IMR-90 (cell line): ENCODE measurements at regions not wholly inside any gene's neighbourhood (a gene's known extent, or its start where the extent isn't known, plus 50 kb on each side); places are given as distances from the start of the nearest gene placed in this dataset.

ENCODE experiments used
- ATAC-seq: fragments of 200-7000 bp; cut with Tn5 transposase; 2 replicates; pipeline ENCODE4 v1.9.1; 2020; ENCODE audit warnings: low read depth, mild to moderate bottlenecking, moderate library complexity
- BruUV-seq: library from RNA; stranded (reverse); fragments of 400-500 nt; replicated peaks from 2 replicates; lab custom pipeline; 2021; lab: Mats Ljungman, UMichigan
- CTCF ChIA-PET: fragments of 300-600 bp; formaldehyde crosslinking; extraction: SDS; loops from one replicate; lab custom pipeline; 2021; ENCODE audit warnings: antibody characterized with exemption; lab: Yijun Ruan, JAX
- POLR2A ChIA-PET: fragments of 300-600 bp; sonication (Branson Sonifier 250); formaldehyde crosslinking; loops from one replicate; lab custom pipeline; 2022; ENCODE audit warnings: antibody characterized with exemption; ENCODE audit not compliant: unreplicated experiment; lab: Charles Lee
- DNase-seq: peaks from one replicate; pipeline ENCODE4 v3.0.0; 2013
- H2AFZ ChIP-seq: replicated peaks from 2 replicates; pipeline ENCODE3; 2013; ENCODE audit warnings: low read length, mild to moderate bottlenecking; ENCODE audit not compliant: poor library complexity
- H2AK5ac ChIP-seq: 2 replicates; pipeline ENCODE4 v1.6.1; 2013; ENCODE audit warnings: low read depth, low read length, inconsistent platforms
- H2AK9ac ChIP-seq: replicated peaks from 2 replicates; pipeline ENCODE3; 2013; ENCODE audit warnings: mild to moderate bottlenecking, low read depth, low read length, moderate library complexity; ENCODE audit not compliant: poor library complexity
- H2BK120ac ChIP-seq: 2 replicates; pipeline ENCODE4 v1.6.1; 2013; ENCODE audit warnings: low read depth, low read length, inconsistent platforms
- H2BK15ac ChIP-seq: 3 replicates; pipeline ENCODE4 v1.6.1; 2013; ENCODE audit warnings: low read depth, low read length, inconsistent platforms
- H2BK20ac ChIP-seq: 2 replicates; pipeline ENCODE4 v1.6.1; 2013; ENCODE audit warnings: low read depth, mild to moderate bottlenecking, inconsistent platforms, low read length, moderate library complexity
- H2BK5ac ChIP-seq: 2 replicates; pipeline ENCODE4 v1.6.1; 2013; ENCODE audit warnings: mild to moderate bottlenecking, low read depth, low read length, inconsistent platforms; ENCODE audit not compliant: poor library complexity, severe bottlenecking
- H3K14ac ChIP-seq: replicated peaks from 2 replicates; pipeline ENCODE4 v1.6.1; 2013; ENCODE audit warnings: low read depth, low read length, inconsistent platforms
- H3K18ac ChIP-seq: 2 replicates; pipeline ENCODE4 v1.6.1; 2013; ENCODE audit warnings: low read depth, low read length, control low read depth
- H3K23ac ChIP-seq: 2 replicates; pipeline ENCODE4 v1.6.1; 2013; ENCODE audit warnings: low read depth, low read length, inconsistent platforms
- H3K27ac ChIP-seq: 2 replicates; pipeline ENCODE4 v1.5.1; 2013; ENCODE audit warnings: mild to moderate bottlenecking, control low read depth, low read length; ENCODE audit not compliant: insufficient read depth
- H3K27me3 ChIP-seq: 2 replicates; pipeline ENCODE4 v1.6.1; 2013; ENCODE audit warnings: low read length; ENCODE audit not compliant: control insufficient read depth, insufficient read depth
- H3K36me3 ChIP-seq: 2 replicates; pipeline ENCODE4 v1.6.1; 2013; ENCODE audit warnings: low read length, mixed read lengths; ENCODE audit not compliant: control insufficient read depth, insufficient read depth
- H3K4ac ChIP-seq: 2 replicates; pipeline ENCODE4 v1.6.1; 2013; ENCODE audit warnings: low read depth, low read length, inconsistent platforms
- H3K4me1 ChIP-seq: 2 replicates; pipeline ENCODE4 v1.6.1; 2013; ENCODE audit warnings: low read length, mixed read lengths; ENCODE audit not compliant: control insufficient read depth, insufficient read depth
- H3K4me2 ChIP-seq: 2 replicates; pipeline ENCODE4 v1.6.1; 2013; ENCODE audit warnings: low read depth, mild to moderate bottlenecking, control low read depth, low read length, moderate library complexity
- H3K4me3 ChIP-seq: 2 replicates; pipeline ENCODE4 v1.5.1; 2013; ENCODE audit warnings: low read depth, mild to moderate bottlenecking, control low read depth, low read length, moderate library complexity; ENCODE audit not compliant: insufficient read depth
- H3K56ac ChIP-seq: 2 replicates; pipeline ENCODE4 v1.6.1; 2013; ENCODE audit warnings: low read length, inconsistent platforms; ENCODE audit not compliant: insufficient read depth; ENCODE audit errors: extremely low read depth
- H3K79me1 ChIP-seq, 2 experiments: 2 replicates each; pipeline ENCODE4 v1.6.1; 2013; ENCODE audit warnings: low read length in 2 of 2, inconsistent platforms in 1 of 2, low read depth in 1 of 2
- H3K9ac ChIP-seq: 2 replicates; pipeline ENCODE4 v1.6.1; 2013; ENCODE audit warnings: low read depth, low read length, control low read depth
- H3K9me1 ChIP-seq: 2 replicates; pipeline ENCODE4 v1.6.1; 2013; ENCODE audit warnings: low read length, inconsistent platforms; ENCODE audit not compliant: insufficient read depth
- H3K9me3 ChIP-seq: 2 replicates; pipeline ENCODE4 v1.6.1; 2013; ENCODE audit warnings: low read length; ENCODE audit not compliant: control insufficient read depth, insufficient read depth
- H4K20me1 ChIP-seq: 2 replicates; pipeline ENCODE4 v1.6.1; 2013; ENCODE audit warnings: low read length, inconsistent platforms; ENCODE audit not compliant: insufficient read depth
- H4K5ac ChIP-seq: 2 replicates; pipeline ENCODE4 v1.6.1; 2013; ENCODE audit warnings: mild to moderate bottlenecking, low read depth, low read length, control low read depth
- H4K8ac ChIP-seq, 2 experiments: 2 replicates each; pipeline ENCODE4 v1.6.1; 2013; ENCODE audit warnings: low read depth in 2 of 2, low read length in 2 of 2, control low read depth in 1 of 2, inconsistent platforms in 1 of 2
- H4K91ac ChIP-seq: 2 replicates; pipeline ENCODE4 v1.6.1; 2013; ENCODE audit warnings: low read depth, low read length, inconsistent platforms; ENCODE audit not compliant: insufficient read depth
- BHLHE40 ChIP-seq: fragments of 150-350 bp; IDR thresholded peaks from 2 replicates; pipeline ENCODE4 v1.6.1; 2016; ENCODE audit warnings: mild to moderate bottlenecking, low read depth, low read length
- MAZ ChIP-seq: IDR thresholded peaks from 2 replicates; pipeline ENCODE4 v1.6.1; 2012; ENCODE audit warnings: low read depth, mild to moderate bottlenecking, low read length, improper control_type of control experiment, moderate library complexity, borderline replicate concordance
- MXI1 ChIP-seq: IDR thresholded peaks from 2 replicates; pipeline ENCODE4 v1.6.1; 2012; ENCODE audit warnings: low read depth, mild to moderate bottlenecking, low read length, moderate library complexity, borderline replicate concordance
- RAD21 ChIP-seq: IDR thresholded peaks from 2 replicates; pipeline ENCODE4 v1.6.1; 2012; ENCODE audit warnings: low read length, improper control_type of control experiment
- RCOR1 ChIP-seq: IDR thresholded peaks from 2 replicates; pipeline ENCODE4 v1.6.1; 2012; ENCODE audit warnings: mild to moderate bottlenecking, low read length, improper control_type of control experiment; ENCODE audit not compliant: insufficient replicate concordance
- WGBS, 2 experiments: methylation state at CpG; one replicate each; pipeline versions ENCODE4 v1.1.5 to v1.1.7; 2013; ENCODE audit warnings: missing lambda C conversion rate in 2 of 2; ENCODE audit not compliant: insufficient read length in 1 of 2; ENCODE audit errors: extremely low coverage in 2 of 2; 5-methylcytosine and 5-hydroxymethylcytosine counted together
- dilution Hi-C: fragments of 300-500 bp; cut with HindIII; formaldehyde crosslinking; loops from one replicate; pipeline ENCODE4 v1.14.3; 2018; ENCODE audit warnings: low sequenced_read_pairs; ENCODE audit not compliant: unreplicated experiment
- in situ Hi-C: fragments of 300-500 bp; cut with MboI; formaldehyde crosslinking; loops from 3 replicates; pipeline ENCODE4 v1.14.3; 2019; ENCODE audit warnings: low sequenced_read_pairs, inconsistent platforms, mixed read lengths
- intact Hi-C: fragments of 100-400 bp; cut with micrococcal nuclease; formaldehyde crosslinking; loops from 2 replicates; pipeline ENCODE4 v1.10.0; 2022
- TF ChIP-seq, protein P1 (sequence below): fragments of 150-350 bp; IDR thresholded peaks from 2 replicates; pipeline ENCODE4 v1.6.1; 2017; ENCODE audit warnings: mild to moderate bottlenecking, antibody characterized with exemption, low read length, low read depth

DNA sequence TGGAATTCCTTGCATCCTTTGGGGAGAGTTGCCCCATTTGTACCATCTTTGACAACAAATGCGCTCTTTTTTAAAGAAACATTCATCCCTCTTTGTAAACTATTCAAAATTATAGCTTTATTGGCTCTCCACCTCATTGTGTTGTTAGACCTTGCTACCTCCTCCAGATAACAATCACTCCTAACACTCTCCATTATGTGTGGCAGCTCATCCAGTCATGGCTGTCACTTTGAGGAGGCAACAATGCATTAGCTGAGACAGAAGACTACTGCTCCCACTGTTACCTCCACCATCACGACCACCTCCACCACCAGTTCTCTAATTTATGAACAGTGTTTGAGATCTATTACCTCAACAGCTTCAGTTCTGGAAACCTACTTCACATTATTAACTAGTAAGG, 339.1 kb downstream of the FRK start:
- BruUV-seq, result no TSS peak
- H2AK9ac ChIP-seq, result no peak overlapping the region
- no peak overlapping the region for H3K18ac ChIP-seq
- no peaks in the 10 kb centered on the region for H4K20me1 ChIP-seq
- H3K4me2 ChIP-seq, result no peak overlapping the region
- TF ChIP-seq BHLHE40 (no peak), RCOR1 (no peak), RAD21 (no peak), MXI1 (no peak), MAZ (no peak)
- TF ChIP-seq, protein P1, sequence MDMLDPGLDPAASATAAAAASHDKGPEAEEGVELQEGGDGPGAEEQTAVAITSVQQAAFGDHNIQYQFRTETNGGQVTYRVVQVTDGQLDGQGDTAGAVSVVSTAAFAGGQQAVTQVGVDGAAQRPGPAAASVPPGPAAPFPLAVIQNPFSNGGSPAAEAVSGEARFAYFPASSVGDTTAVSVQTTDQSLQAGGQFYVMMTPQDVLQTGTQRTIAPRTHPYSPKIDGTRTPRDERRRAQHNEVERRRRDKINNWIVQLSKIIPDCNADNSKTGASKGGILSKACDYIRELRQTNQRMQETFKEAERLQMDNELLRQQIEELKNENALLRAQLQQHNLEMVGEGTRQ, result no peak
- H3K23ac ChIP-seq, result no peak overlapping the region
- H4K8ac ChIP-seq, result no peak overlapping the region
- H3K14ac ChIP-seq, result no peak overlapping the region
- H2BK20ac ChIP-seq, result no peak overlapping the region
- no peak overlapping the region for H4K91ac ChIP-seq
- no peaks in the 10 kb centered on the region for H3K9me1 ChIP-seq
- in situ Hi-C loops (no loop called here), dilution Hi-C loops (no loop called here), intact Hi-C loops (no loop called here)
- H3K4ac ChIP-seq, result no peak overlapping the region
- H2BK15ac ChIP-seq, result no peak overlapping the region
- H3K79me1 ChIP-seq, result no peaks in the 10 kb centered on the region
- H3K4me1 ChIP-seq, result no peaks in the 10 kb centered on the region
- ATAC-seq, result no peak
- WGBS, 2 experiments, result no CpG with 5 or more reads among the region's 2 CpGs
- H3K27me3 ChIP-seq, result no peaks in the 10 kb centered on the region
- no peak overlapping the region for H4K5ac ChIP-seq
- no peak for DNase-seq
- CTCF ChIA-PET, result no interaction called here
- H2AFZ ChIP-seq, result no peak overlapping the region
- no peak overlapping the region for H3K9ac ChIP-seq
- H3K56ac ChIP-seq, result no peak overlapping the region
- H3K9me3 ChIP-seq, result no peaks in the 10 kb centered on the region
- H2AK5ac ChIP-seq, result no peak overlapping the region
- H3K4me3 ChIP-seq, result no peak overlapping the region
- POLR2A ChIA-PET, result no interaction called here
- H3K36me3 ChIP-seq, result no peaks in the 10 kb centered on the region
- H3K27ac ChIP-seq, result no peak overlapping the region
- H2BK120ac ChIP-seq, result no peak overlapping the region
- no peak overlapping the region for H2BK5ac ChIP-seq
